MG63 (cell line): ENCODE measurements at regions not wholly inside any gene's neighbourhood (a gene's known extent, or its start where the extent isn't known, plus 50 kb on each side); places are given as distances from the start of the nearest gene placed in this dataset.
"Not testable (repeated sequence)": the region's sequence is repeated elsewhere in the genome, so short reads cannot be mapped to it uniquely, and the experiment has no call there.

ENCODE experiments used
- DNase-seq: peaks from one replicate; pipeline ENCODE4 v3.0.0-alpha.2; 2020
- H3K27me3 ChIP-seq: fragments of 250-450 bp; sonication (Bioruptor Pico); 2 replicates; pipeline ENCODE4 v1.5.1; 2020; ENCODE audit warnings: mild to moderate bottlenecking, moderate library complexity
- H3K36me3 ChIP-seq: fragments of 250-450 bp; sonication (Bioruptor Pico); 2 replicates; pipeline ENCODE4 v1.5.1; 2020; ENCODE audit warnings: mild to moderate bottlenecking, moderate library complexity
- H3K4me3 ChIP-seq: fragments of 250-450 bp; sonication (Bioruptor Pico); 2 replicates; pipeline ENCODE4 v1.5.1; 2020; ENCODE audit warnings: mild to moderate bottlenecking, moderate library complexity
- H3K9me3 ChIP-seq: fragments of 250-450 bp; sonication (Bioruptor Pico); 2 replicates; pipeline ENCODE4 v1.5.1; 2020; ENCODE audit warnings: mild to moderate bottlenecking, moderate library complexity

- not testable (repeated sequence) for H3K9me3 ChIP-seq, H3K36me3 ChIP-seq, H3K27me3 ChIP-seq, H3K4me3 ChIP-seq, DNase-seq
Observed at GRCh38 chr1:149307640-149308039, 167.2 kb upstream of the NBPF19 start.

DNA sequence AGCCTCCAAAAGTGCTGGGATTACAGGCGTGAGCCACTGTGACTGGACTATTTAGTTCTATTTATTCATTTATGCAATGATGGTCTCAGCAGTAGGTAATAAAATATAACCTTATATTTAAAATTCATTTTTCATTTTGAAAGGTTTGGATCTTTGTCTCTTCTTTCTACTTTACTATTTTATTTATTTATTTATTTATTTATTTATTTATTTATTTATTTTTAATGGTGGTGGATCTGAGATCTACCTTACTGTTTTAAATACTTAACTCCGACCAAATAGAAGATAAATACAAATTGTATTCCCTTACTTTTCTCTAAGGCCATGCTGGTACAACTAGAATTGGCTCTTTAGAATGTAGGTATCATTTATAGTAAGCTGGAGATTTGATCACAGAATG lies 159.9 kb upstream of the NBPF19 start:
- not testable (repeated sequence) for H3K9me3 ChIP-seq, H3K27me3 ChIP-seq, H3K36me3 ChIP-seq, H3K4me3 ChIP-seq, DNase-seq

DNA sequence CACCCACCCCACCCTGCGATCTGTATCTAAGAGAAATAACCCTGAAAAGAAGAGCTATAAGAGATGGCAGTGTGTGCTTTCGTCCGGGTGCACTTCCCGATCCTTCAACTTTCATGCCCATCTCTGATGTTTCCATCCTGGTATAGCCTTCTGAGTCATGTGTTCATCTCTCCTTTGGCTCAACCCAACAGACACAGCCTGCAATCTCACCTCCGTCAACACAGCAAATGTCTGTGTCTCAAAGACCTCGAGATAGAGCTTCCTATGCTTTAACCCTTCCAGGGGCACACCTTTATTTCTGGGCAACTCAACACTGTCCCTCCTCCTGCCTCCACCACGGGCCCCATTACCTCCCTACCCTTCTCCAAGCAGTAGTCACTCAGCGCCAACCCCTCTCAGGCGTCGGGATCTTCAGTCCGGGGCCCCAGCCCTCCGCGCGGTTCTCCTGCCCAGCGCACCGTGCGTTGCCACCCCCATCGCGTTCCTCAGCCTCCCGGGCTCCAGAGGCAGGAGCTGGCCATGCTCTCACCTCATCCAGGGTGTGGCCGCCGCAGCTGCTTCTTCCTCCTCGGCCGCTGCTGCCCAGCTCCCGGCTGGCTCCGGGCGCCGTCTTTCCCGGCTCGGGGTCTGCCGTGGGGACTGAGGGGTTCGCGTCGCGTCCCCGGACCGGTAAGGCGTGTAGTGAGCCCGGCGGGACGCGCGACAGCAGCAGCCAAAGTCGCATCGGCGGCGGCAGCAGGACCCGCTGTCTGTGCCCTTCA lies 153.7 kb upstream of the NBPF19 start:
- H3K27me3 ChIP-seq, H3K36me3 ChIP-seq, H3K9me3 ChIP-seq, DNase-seq, H3K4me3 ChIP-seq: not testable (repeated sequence)

DNA sequence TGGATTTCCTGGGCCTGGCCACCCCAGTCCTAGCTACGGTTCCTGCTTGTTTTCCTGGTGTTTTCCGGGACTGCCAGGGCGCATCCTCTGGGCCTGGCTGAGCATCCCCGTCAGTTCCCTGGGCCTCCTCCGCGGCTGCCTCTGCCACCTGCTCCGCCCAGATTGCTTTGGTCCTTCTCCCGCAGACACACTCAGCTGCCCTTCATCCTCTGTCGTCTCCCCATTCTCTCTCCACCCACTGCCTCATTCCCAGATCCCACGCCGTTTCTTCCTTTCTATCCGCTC lies 153.2 kb upstream of the NBPF19 start:
- not testable (repeated sequence) for H3K27me3 ChIP-seq, DNase-seq, H3K4me3 ChIP-seq, H3K9me3 ChIP-seq, H3K36me3 ChIP-seq

- H3K9me3 ChIP-seq, DNase-seq, H3K4me3 ChIP-seq, H3K36me3 ChIP-seq, H3K27me3 ChIP-seq: not testable (repeated sequence)
Observed at GRCh38 chr1:149330081-149330335, 144.8 kb upstream of the NBPF19 start.

DNA sequence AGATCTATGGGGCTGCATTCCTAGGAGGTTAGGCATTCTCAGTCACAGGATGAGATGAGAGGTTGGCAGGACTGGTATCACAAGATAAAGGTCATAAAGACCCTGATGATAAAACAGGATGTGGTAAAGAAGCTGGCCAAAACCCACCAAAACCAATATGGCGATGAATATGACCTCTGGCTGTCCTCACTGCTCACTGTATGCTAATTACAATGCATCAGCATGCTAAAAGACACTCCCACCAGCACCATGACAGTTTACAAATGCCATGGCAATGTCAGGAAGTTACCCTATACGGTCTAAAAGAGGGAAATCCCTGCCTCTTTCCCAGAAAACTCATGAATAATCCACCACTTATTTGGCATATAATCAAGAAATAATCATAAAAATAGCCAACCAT lies 138.8 kb upstream of the NBPF19 start:
- H3K27me3 ChIP-seq, H3K36me3 ChIP-seq, DNase-seq, H3K4me3 ChIP-seq, H3K9me3 ChIP-seq: not testable (repeated sequence)

DNA sequence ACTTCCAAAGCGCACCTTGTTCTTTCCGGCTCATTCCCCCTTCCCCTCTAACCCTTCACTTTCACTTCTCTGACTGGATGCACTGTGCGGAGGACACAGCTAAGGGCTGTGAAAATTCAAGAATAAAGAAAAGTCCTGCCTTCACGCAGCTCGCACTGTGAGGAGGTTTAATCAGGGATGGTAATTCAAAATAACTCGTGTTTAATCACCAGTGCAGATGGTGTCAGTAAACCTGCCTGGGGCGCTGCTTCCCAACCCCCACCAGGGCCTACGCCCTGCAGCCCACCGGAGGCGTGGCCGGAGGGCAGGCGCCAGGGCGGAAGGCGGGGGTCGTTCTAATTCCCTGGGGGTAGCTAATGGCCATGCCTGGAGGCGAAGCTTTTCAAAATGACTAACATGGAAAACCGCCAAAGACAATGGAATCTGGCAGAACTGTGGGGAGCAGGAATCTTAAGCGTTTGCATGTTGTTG lies 136.6 kb upstream of the NBPF19 start:
- H3K27me3 ChIP-seq, H3K36me3 ChIP-seq, DNase-seq, H3K4me3 ChIP-seq, H3K9me3 ChIP-seq: not testable (repeated sequence)

DNA sequence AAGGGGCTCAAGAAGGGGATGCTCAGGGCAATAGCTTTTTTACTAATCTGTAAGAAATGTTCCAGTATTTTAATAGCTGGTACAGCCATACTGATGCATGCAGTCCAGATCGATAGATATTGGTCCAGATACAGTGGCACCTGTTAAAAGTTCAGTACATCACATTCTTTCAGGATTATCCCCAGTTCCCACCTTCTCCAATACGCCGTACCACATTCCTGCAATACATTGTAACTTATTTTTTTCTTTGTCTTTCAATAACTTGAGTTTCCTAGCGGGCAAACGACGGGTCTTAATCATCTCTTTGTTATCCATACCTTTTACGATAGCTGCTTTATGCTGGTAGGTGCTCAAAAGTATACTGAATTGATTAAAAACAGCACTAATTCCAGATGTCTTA lies 136.1 kb upstream of the NBPF19 start:
- not testable (repeated sequence) for H3K27me3 ChIP-seq, DNase-seq, H3K36me3 ChIP-seq, H3K9me3 ChIP-seq, H3K4me3 ChIP-seq

GRCh38 chr1:149349448-149349847 lies 125.4 kb upstream of the NBPF19 start:
- not testable (repeated sequence) for DNase-seq, H3K4me3 ChIP-seq, H3K9me3 ChIP-seq, H3K36me3 ChIP-seq, H3K27me3 ChIP-seq

DNA sequence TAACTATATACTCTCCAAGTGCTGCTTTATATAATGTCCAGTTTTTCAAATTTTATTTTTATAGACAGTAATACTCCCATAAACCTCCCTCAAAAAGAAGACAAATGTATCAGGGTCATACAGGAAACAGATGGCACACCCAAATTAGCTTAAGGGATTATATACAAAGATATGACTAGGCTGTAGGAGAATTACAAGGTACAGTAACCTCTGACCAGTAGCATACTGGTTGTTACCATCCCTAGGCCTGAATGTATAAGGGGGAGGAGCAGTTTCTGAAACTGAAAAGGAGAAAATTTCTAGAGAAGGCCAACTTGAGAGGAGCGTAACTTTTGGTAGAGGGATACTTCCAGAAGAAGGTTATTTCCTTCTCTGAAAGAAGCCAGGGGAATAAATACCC lies 122.6 kb upstream of the NBPF19 start:
- not testable (repeated sequence) for H3K9me3 ChIP-seq, H3K36me3 ChIP-seq, DNase-seq, H3K4me3 ChIP-seq, H3K27me3 ChIP-seq

GRCh38 chr1:149354579-149354978 lies 120.3 kb upstream of the NBPF19 start:
- H3K9me3 ChIP-seq, H3K27me3 ChIP-seq, H3K36me3 ChIP-seq, DNase-seq, H3K4me3 ChIP-seq: not testable (repeated sequence)

DNA sequence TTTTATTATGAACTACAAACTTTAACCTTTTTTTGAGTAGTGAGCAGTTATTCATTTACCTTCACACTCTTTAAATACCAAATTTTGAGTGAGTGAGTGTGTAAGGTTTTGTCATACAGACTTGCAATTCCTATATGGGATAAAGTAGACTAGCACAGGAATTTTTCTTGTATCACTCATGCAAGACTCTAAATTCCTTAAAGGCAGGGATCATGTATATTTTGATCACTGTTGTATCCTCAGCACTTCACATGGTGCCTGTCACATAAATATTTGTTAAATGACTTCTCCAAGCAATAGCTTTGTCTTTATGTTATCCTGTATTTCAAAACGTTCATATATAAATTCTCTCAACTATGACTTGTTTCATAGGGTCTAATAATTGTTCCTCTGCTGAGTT lies 119.1 kb upstream of the NBPF19 start:
- H3K36me3 ChIP-seq, H3K27me3 ChIP-seq, DNase-seq, H3K9me3 ChIP-seq, H3K4me3 ChIP-seq: not testable (repeated sequence)

DNA sequence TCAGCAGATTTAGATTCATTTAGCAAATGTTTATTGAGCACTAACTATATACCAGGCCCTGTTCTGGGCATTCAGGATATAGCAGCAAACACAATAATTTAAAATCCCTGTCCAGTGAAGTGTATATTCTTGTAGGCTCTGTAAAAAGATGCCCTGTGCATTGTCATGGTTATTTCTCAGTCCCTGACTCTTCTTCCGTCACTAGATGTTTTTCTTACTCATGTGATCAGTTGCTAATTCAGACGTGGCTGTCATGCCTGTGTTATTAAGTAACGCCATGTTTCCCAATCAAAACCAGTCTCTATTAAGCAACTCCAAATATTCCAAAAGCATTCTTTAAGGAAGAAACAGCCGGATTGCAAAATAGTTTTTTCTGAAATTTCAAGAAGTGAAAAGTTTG lies 118.7 kb upstream of the NBPF19 start:
- not testable (repeated sequence) for H3K27me3 ChIP-seq, H3K36me3 ChIP-seq, DNase-seq, H3K9me3 ChIP-seq, H3K4me3 ChIP-seq

DNA sequence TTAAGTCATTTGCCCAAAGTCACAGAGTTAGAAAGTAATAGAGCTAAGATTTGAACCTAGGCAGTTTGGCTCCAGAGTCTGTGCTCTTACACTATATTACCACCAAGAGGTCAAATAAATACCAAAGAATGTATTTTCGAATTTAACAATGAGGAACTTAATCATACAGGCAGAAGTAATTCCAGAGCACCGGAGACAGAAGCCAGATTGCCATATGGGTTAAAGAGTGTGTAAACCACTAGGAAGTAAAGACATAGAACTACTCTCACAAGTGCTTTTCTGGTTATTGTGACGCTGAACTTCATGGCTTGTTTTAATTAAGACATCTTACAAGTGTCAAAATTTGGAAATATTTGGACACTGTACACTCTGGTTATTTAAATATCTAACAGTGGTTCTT lies 114.5 kb upstream of the NBPF19 start:
- not testable (repeated sequence) for H3K27me3 ChIP-seq, H3K36me3 ChIP-seq, H3K4me3 ChIP-seq, DNase-seq, H3K9me3 ChIP-seq

DNA sequence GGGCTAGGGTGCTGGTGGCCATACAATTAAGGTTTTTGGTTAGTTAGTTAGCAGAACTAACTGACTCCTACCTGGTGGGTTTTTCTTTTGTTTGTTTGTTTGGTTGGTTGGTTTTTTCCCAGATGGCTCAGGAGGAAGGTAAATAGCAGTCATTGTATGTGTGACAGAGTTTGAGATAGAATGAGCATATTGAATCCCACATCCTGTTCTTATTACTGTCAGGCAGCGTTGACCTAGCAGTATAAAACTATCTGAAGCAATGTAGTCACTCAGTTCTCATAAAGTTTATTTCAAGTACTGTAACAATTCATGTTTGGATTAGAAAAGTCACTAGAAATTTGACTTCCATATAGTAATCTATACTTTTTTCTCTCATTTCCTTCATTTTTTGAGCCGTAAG lies 113.5 kb upstream of the NBPF19 start:
- H3K27me3 ChIP-seq, DNase-seq, H3K36me3 ChIP-seq, H3K9me3 ChIP-seq, H3K4me3 ChIP-seq: not testable (repeated sequence)

DNA sequence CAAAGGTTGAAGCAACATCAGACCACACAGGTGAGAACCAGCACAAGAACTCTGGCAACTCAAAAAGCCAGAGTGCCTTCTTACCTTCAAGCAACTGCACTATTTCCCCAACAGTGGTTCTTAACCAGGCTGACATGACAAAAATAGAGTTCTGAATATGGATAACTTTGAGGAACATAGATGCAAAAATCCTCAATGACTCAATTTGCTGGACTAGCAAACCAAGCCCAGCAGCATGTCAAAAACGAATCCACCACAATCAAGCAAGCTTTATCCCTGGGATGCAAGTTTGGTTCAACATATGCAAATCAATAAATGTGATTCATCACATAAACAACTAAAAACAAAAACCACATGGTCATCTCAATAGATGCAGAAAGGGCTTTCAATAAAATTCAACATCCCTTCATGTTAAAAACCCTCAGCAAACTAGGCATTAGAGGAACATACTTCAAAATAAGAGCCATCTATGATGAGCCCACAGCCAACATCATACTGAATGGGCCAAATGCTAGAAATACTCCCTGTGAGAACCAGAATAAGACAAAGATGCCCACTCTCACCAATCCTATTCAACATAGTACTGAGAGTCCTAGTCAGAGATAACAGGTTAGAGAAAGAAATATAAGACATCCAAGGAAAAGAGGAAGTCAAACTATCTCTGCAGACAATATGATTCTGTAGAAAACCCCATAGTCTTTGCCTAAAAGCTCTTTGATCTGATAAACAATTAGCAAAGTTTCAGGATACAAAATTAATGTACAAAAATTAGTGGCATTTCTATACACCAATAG lies 110.5 kb upstream of the NBPF19 start:
- H3K27me3 ChIP-seq, DNase-seq, H3K4me3 ChIP-seq, H3K36me3 ChIP-seq, H3K9me3 ChIP-seq: not testable (repeated sequence)

- H3K36me3 ChIP-seq, DNase-seq, H3K9me3 ChIP-seq, H3K27me3 ChIP-seq, H3K4me3 ChIP-seq: not testable (repeated sequence)
Observed at GRCh38 chr1:149366402-149366801, 108.4 kb upstream of the NBPF19 start.

- H3K4me3 ChIP-seq, H3K36me3 ChIP-seq, H3K27me3 ChIP-seq, H3K9me3 ChIP-seq, DNase-seq: not testable (repeated sequence)
Observed at GRCh38 chr1:149367472-149368044, 107.3 kb upstream of the NBPF19 start.
